22Rv1 (cell line): ENCODE measurements at regions not wholly inside any gene's neighbourhood (a gene's known extent, or its start where the extent isn't known, plus 50 kb on each side); places are given as distances from the start of the nearest gene placed in this dataset.

Experiments used
- ZFX ChIP-seq: fragments of 450-650 bp; IDR thresholded peaks from 2 replicates; pipeline ENCODE4 v1.6.1; 2017; ENCODE audit warnings: antibody characterized with exemption, borderline replicate concordance
- TF ChIP-seq, protein P1 (sequence below): fragments of 450-650 bp; IDR thresholded peaks from 2 replicates; pipeline ENCODE4 v1.5.1; 2017; ENCODE audit warnings: mild to moderate bottlenecking

DNA sequence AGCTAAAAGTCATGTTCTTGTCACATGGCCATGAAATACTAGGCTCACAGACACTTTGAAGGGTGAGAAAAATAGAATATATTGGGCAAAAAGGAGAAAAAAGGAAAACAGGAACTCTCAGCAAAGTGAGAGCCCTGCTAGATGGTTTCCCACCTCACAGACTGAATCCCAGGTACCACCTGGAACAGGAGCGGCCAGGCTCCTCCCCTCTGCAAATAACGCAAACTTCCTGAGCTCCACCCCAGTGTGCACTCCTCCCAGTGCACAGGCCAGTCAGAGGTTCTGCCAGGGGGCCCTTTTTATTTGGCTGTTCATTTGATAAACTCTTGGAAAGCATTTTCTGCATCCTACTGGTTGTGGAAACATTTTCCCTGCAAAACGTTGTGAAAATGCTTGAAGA is 780.4 kb downstream of the TBL1XR1 start:
- TF ChIP-seq, protein P1, sequence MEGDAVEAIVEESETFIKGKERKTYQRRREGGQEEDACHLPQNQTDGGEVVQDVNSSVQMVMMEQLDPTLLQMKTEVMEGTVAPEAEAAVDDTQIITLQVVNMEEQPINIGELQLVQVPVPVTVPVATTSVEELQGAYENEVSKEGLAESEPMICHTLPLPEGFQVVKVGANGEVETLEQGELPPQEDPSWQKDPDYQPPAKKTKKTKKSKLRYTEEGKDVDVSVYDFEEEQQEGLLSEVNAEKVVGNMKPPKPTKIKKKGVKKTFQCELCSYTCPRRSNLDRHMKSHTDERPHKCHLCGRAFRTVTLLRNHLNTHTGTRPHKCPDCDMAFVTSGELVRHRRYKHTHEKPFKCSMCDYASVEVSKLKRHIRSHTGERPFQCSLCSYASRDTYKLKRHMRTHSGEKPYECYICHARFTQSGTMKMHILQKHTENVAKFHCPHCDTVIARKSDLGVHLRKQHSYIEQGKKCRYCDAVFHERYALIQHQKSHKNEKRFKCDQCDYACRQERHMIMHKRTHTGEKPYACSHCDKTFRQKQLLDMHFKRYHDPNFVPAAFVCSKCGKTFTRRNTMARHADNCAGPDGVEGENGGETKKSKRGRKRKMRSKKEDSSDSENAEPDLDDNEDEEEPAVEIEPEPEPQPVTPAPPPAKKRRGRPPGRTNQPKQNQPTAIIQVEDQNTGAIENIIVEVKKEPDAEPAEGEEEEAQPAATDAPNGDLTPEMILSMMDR, result no peak
- no peak for TF ChIP-seq ZFX
